ENCODE measurements at regions not wholly inside any gene's neighbourhood (a gene's known extent, or its start where the extent isn't known, plus 50 kb on each side); places are given as distances from the start of the nearest gene placed in this dataset.

DNA sequence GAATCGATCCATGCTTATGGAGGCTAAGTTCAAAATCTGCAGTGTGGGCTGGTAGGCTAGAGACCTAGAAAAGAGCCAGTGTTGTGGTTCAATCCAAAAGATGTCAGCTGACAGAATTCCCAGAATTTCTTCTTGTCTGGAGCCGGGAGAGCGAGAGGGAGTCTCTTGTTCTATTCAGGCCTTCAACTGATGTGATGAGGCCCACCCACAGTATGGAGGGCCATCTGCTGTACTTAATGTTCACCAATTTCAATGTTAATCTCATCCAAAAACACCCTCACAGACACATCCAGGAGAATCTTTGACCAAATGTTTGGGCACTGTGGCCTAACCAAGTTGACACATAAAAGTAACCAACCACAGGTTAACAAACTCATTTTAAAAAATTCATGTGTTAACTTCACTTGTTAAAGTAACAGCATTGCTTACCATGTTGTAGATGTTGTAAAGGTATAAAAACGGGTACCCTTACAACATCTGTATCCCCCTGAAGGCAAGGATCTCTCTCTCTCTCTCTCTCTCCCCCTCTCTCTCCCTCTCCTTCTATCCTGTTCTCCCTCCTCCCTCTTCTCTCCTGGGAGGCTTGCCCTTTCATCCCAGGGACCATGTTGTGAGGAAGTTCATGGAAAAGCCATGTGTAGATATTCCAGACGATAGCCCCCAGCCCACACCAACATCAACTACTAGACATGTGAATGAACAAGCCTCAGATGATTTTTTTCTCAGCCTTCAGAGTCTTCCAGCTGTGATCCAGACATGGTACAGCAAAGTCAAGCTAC is 66.4 kb upstream of the CHD2 start:
- Mint-ChIP-seq H3K27ac (peak overlapping the region; percentile 96), H3K4me1 (peaks cover 58% of the 10 kb centered on the region), H3K9me3 (no peaks in the 10 kb centered on the region), H3K27me3 (no peaks in the 10 kb centered on the region), H3K4me3 (peak overlapping the region; percentile 41), H3K36me3 (ENCODE audit: low read depth) (no peaks in the 10 kb centered on the region)
- no peak for DNase-seq
- intact Hi-C loops (cut with micrococcal nuclease), result no loop called here
- CTCF ChIA-PET, result interaction anchor here (1.1 to 3.6 kb wide), 3 partner anchors 24 to 82 kb away, joined by 4 to 33 read pairs (median 4); no protein-coding TSS in a partner anchor
- no peak for ATAC-seq (ENCODE audit: low read depth)
- TF ChIP-seq, protein P1, sequence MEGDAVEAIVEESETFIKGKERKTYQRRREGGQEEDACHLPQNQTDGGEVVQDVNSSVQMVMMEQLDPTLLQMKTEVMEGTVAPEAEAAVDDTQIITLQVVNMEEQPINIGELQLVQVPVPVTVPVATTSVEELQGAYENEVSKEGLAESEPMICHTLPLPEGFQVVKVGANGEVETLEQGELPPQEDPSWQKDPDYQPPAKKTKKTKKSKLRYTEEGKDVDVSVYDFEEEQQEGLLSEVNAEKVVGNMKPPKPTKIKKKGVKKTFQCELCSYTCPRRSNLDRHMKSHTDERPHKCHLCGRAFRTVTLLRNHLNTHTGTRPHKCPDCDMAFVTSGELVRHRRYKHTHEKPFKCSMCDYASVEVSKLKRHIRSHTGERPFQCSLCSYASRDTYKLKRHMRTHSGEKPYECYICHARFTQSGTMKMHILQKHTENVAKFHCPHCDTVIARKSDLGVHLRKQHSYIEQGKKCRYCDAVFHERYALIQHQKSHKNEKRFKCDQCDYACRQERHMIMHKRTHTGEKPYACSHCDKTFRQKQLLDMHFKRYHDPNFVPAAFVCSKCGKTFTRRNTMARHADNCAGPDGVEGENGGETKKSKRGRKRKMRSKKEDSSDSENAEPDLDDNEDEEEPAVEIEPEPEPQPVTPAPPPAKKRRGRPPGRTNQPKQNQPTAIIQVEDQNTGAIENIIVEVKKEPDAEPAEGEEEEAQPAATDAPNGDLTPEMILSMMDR (IDR thresholded peaks at IDR 0.05), result no peak
- POLR2A ChIA-PET, result interaction anchor here (0.7 to 9.3 kb wide), 9 partner anchors 12 to 1453 kb away, joined by 3 to 416 read pairs (median 36); partner anchors contain the start of gene CHD2

DNA sequence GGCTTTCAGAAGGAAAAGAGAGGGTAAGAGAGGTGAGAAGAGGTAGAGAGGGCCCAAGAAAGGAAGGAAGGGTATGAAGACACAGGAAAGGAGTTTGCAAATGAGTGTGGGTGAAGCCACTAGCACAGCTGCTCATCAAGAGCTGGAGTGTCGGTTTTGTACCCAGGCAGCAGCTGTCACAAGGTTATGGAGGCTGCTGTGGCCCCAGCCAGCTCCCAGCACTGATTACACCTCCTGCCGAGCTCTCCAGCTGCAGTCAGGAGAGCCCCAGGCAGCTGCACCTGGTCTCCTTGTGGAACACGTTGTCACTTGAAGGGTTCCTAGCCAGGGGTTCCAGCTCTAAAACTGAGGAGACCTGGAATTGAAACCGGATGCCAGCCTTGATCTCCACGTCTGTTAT is 60.4 kb upstream of the CHD2 start:
- peak; percentile 70 for ATAC-seq (ENCODE audit: low read depth)

DNA sequence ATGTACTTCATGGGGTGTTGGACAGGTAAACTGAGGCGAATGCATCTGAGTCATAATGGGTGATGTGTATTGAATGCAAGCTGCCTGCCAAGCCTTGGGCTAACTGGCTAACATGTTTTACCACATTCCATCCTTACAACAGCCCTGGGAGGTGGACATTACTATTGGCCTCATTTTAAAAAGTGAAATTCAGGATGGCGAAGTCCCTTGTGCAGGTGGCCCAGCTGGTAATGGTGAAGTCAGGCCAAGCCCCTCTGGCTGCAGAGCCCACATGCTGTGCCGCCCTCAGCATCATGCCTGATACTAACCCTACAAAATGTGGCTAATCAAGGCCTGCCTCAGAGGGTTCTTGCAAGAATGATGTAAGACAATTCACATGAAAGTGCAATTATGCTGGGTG is 60.0 kb upstream of the CHD2 start:
- peak overlapping the region; percentile 85 for H3K27ac Mint-ChIP-seq
- H3K4me3 Mint-ChIP-seq, result peak overlapping the region; percentile 45
- H3K36me3 Mint-ChIP-seq (ENCODE audit: low read depth), result no peaks in the 10 kb centered on the region
- TF ChIP-seq, protein P1 (IDR thresholded peaks at IDR 0.05), result no peak
- intact Hi-C loops (cut with micrococcal nuclease), result no loop called here
- POLR2A ChIA-PET, result interaction anchor here (0.7 to 3.9 kb wide), 8 partner anchors 8 to 78 kb away, joined by 3 to 38 read pairs (median 10); partner anchors contain the start of gene CHD2
- ATAC-seq (ENCODE audit: low read depth) (no peak), DNase-seq (no peak)
- CTCF ChIA-PET, result no interaction called here
- H3K4me1 Mint-ChIP-seq, result peaks cover 41% of the 10 kb centered on the region
- H3K9me3 Mint-ChIP-seq, result no peaks in the 10 kb centered on the region
- no peaks in the 10 kb centered on the region for H3K27me3 Mint-ChIP-seq

More for the DNA sequence above, 60.4 kb upstream of the CHD2 start:
- peak overlapping the region; percentile 45 for H3K4me3 Mint-ChIP-seq
- ChIA-PET POLR2A (interaction anchor here (1.0 to 3.9 kb wide), 7 partner anchors 8 to 78 kb away, joined by 3 to 38 read pairs (median 11); partner anchors contain the start of gene CHD2), CTCF (no interaction called here)
- intact Hi-C loops (cut with micrococcal nuclease), result no loop called here
- H3K36me3 Mint-ChIP-seq (ENCODE audit: low read depth), result no peaks in the 10 kb centered on the region
- TF ChIP-seq, protein P1 (IDR thresholded peaks at IDR 0.05), result no peak
- no peaks in the 10 kb centered on the region for H3K27me3 Mint-ChIP-seq
- peak overlapping the region; percentile 85 for H3K27ac Mint-ChIP-seq
- no peak for DNase-seq
- no peaks in the 10 kb centered on the region for H3K9me3 Mint-ChIP-seq
- peaks cover 37% of the 10 kb centered on the region for H3K4me1 Mint-ChIP-seq

DNA sequence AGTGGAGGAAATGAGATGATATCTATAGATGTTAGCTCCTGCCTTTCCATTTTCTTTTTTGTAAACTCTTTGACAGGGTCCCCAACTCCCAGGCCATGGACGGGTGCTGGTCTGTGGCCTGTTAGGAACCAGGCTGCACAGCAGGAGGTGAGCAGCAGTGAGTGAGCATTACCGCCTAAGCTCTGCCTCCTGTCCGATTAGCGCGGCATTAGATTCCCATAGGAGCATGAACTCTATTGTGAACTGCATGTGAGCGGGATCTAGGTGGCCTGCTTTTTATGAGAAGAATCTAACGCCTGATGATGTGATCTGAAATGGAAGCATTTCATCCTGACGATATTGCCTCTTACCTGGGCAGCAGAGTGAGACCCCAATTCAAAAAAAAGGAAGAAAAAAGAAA is 56.8 kb upstream of the CHD2 start:
- Mint-ChIP-seq H3K27ac (no peak overlapping the region), H3K4me1 (peaks cover 69% of the 10 kb centered on the region), H3K4me3 (no peak overlapping the region), H3K36me3 (ENCODE audit: low read depth) (no peaks in the 10 kb centered on the region), H3K27me3 (no peaks in the 10 kb centered on the region), H3K9me3 (no peaks in the 10 kb centered on the region)
- ChIA-PET CTCF (no interaction called here), POLR2A (interaction anchor here (0.8 to 1.3 kb wide), 4 partner anchors 9 to 35 kb away, joined by 3 to 10 read pairs (median 4); no protein-coding TSS in a partner anchor)
- intact Hi-C loops (cut with micrococcal nuclease), result no loop called here
- no peak for DNase-seq
- TF ChIP-seq, protein P1 (IDR thresholded peaks at IDR 0.05), result no peak
- ATAC-seq (ENCODE audit: low read depth), result no peak

DNA sequence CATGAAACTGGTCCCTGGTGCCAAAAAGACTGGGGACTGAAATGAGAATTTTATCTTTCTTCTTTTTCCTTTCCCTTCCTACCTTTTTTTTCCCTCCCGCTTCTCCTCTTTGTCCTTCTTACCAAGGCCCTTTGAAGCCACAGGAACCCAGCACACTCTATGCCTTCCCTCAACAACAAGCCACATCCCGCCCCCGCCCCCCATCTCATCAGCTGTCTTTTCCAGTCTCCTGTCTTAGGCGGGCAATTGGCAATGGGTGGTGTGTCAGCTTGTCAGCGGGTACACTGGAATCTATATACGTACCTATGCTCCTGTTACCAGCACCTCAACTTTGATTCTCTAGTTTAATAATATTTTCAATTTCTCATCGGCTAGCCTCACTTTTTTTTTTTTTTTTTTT is 56.3 kb upstream of the CHD2 start:
- ATAC-seq (ENCODE audit: low read depth) (no peak), DNase-seq (no peak)
- intact Hi-C loops (cut with micrococcal nuclease), result no loop called here
- H3K27me3 Mint-ChIP-seq, result no peaks in the 10 kb centered on the region
- no peak overlapping the region for H3K4me3 Mint-ChIP-seq
- peak overlapping the region; percentile 30 for H3K27ac Mint-ChIP-seq
- no peaks in the 10 kb centered on the region for H3K36me3 Mint-ChIP-seq (ENCODE audit: low read depth)
- TF ChIP-seq, protein P1 (IDR thresholded peaks at IDR 0.05), result no peak
- ChIA-PET POLR2A (interaction anchor here (0.8 to 1.3 kb wide), 4 partner anchors 9 to 35 kb away, joined by 3 to 10 read pairs (median 4); no protein-coding TSS in a partner anchor), CTCF (no interaction called here)
- no peaks in the 10 kb centered on the region for H3K9me3 Mint-ChIP-seq
- H3K4me1 Mint-ChIP-seq, result peaks cover 69% of the 10 kb centered on the region
